NB4 (cell line): ENCODE measurements at regions not wholly inside any gene's neighbourhood (a gene's known extent, or its start where the extent isn't known, plus 50 kb on each side); places are given as distances from the start of the nearest gene placed in this dataset.
"Not testable (repeated sequence)": the region's sequence is repeated elsewhere in the genome, so short reads cannot be mapped to it uniquely, and the experiment has no call there.

ENCODE experiments used
- DNase-seq: peaks from one replicate; pipeline ENCODE4 v3.0.0; 2010; ENCODE audit warnings: low read depth
- H3K4me3 ChIP-seq: one replicate; pipeline ENCODE4 v1.5.1; 2011; ENCODE audit warnings: mild to moderate bottlenecking, low read depth, low read length, moderate library complexity
- MYC ChIP-seq: IDR thresholded peaks from 2 replicates; pipeline ENCODE4 v1.6.1; 2011; ENCODE audit warnings: low read depth, low read length
- POLR2A ChIP-seq: IDR thresholded peaks from 2 replicates; pipeline ENCODE4 v1.6.1; 2011; ENCODE audit warnings: mild to moderate bottlenecking; ENCODE audit not compliant: insufficient read length; ENCODE audit errors: extremely low read depth
- TF ChIP-seq, protein P1 (sequence below): IDR thresholded peaks from one replicate; pipeline ENCODE4 v1.5.1; 2012; ENCODE audit warnings: low read depth, low read length
- TF ChIP-seq, protein P2 (sequence below): IDR thresholded peaks from 2 replicates; pipeline ENCODE4 v1.6.1; 2011; ENCODE audit warnings: low read depth, low read length

DNA sequence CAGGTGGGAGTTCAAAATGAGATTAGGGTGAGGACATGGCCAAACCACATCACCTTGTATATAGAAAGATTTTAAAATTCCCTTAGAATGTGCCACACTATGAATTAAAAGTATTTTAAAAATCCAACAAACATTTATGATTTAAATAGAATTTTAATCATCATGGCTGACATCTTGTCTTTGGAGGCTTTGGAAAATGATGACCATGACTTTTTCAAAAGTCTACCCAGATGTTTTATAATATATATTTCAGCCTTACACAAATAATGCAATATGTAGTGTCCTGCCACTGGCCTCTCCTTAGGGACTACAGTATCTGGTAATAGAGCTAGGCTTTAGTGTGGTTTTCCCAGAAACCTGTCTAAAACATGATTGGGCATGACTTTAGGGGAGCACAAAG lies 1353.4 kb upstream of the GOT2 start:
- H3K4me3 ChIP-seq: no peak overlapping the region
- TF ChIP-seq POLR2A (no peak), MYC (no peak)
- TF ChIP-seq, protein P1, sequence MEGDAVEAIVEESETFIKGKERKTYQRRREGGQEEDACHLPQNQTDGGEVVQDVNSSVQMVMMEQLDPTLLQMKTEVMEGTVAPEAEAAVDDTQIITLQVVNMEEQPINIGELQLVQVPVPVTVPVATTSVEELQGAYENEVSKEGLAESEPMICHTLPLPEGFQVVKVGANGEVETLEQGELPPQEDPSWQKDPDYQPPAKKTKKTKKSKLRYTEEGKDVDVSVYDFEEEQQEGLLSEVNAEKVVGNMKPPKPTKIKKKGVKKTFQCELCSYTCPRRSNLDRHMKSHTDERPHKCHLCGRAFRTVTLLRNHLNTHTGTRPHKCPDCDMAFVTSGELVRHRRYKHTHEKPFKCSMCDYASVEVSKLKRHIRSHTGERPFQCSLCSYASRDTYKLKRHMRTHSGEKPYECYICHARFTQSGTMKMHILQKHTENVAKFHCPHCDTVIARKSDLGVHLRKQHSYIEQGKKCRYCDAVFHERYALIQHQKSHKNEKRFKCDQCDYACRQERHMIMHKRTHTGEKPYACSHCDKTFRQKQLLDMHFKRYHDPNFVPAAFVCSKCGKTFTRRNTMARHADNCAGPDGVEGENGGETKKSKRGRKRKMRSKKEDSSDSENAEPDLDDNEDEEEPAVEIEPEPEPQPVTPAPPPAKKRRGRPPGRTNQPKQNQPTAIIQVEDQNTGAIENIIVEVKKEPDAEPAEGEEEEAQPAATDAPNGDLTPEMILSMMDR: no peak
- TF ChIP-seq, protein P2, sequence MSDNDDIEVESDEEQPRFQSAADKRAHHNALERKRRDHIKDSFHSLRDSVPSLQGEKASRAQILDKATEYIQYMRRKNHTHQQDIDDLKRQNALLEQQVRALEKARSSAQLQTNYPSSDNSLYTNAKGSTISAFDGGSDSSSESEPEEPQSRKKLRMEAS: no peak
- DNase-seq: no peak

DNA sequence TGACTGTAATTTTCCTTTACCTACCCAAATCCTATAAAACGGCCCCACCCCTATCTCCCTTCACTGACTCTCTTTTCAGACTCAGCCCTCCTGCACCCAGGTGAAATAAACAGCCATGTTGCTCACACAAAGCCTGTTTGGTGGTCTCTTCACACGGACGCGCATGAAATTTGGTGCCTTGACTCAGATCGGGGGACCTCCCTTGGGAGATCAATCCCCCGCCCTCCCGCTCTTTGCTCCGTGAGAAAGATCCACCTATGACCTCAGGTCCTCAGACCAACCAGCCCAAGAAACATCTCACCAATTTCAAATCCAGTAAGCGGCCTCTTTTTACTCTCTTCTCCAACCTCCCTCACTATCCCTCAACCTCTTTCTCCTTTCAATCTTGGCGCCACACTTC lies 1344.7 kb upstream of the GOT2 start:
- not testable (repeated sequence) for DNase-seq, H3K4me3 ChIP-seq

DNA sequence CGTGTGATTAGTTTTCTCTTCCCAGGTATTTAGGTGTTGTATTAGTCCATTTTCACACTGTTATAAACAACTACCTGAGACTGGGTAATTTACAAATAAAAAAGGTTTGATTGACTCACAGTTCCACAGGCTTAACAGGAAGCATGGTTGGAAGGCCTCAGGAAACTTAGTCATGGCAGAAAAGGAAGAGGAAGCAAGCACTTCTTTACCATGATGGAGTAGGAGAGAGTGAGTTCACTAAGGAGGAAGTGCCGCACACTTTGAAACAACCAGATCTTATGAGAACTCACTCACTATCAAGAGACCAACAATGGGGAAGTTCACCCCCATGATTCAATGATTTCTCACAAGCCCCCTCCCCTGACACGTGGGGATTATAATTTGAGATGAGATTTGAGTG lies 1343.7 kb upstream of the GOT2 start:
- peak; percentile 11 for DNase-seq
- H3K4me3 ChIP-seq: no peak overlapping the region
- TF ChIP-seq, protein P2: no peak
- TF ChIP-seq, protein P1: no peak
- no peak for TF ChIP-seq MYC
- no peak for TF ChIP-seq POLR2A

DNA sequence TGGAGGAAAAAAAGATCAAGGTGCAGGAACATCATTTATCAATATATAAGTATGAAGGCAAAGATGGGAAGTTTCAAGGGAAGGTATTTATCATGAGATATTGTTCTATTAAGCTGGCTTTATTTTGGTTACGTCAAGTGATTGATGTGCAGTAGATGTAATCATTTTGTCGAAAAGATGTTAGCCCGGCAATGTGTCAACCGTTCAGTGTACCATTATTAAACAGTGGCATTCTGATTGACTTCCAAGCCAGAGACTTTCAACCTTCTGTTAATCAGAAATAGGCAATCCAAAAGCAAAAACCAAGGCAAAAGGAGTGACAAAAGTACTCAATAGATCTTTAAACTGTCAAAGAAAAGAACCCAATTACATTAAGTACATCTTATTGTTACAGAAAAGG lies 1340.3 kb upstream of the GOT2 start:
- no peak for DNase-seq
- H3K4me3 ChIP-seq: no peak overlapping the region
- TF ChIP-seq MYC: no peak
- TF ChIP-seq, protein P2: no peak
- TF ChIP-seq POLR2A: no peak
- TF ChIP-seq, protein P1: no peak

DNA sequence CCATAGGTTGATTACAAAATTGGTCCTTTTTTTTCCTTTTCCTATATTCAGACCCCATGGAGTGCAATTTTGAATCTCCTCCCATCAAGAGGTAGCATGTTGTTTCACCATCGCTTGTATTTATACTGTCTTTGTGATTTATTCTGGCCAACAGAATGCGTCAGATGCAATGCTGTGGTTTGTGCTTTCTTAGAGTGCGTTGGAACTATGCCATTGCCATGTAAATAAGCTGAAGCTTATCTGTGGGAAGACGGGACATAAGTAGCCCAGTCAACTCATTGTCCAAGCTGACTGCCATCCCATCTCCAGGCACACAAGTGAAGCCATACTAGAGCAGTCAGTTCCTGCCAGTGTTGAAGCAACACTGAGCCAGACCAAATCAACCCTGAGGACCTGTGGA lies 1339.3 kb upstream of the GOT2 start:
- no peak for DNase-seq
- TF ChIP-seq POLR2A: no peak
- TF ChIP-seq, protein P1: no peak
- TF ChIP-seq MYC: no peak
- H3K4me3 ChIP-seq: no peak overlapping the region

DNA sequence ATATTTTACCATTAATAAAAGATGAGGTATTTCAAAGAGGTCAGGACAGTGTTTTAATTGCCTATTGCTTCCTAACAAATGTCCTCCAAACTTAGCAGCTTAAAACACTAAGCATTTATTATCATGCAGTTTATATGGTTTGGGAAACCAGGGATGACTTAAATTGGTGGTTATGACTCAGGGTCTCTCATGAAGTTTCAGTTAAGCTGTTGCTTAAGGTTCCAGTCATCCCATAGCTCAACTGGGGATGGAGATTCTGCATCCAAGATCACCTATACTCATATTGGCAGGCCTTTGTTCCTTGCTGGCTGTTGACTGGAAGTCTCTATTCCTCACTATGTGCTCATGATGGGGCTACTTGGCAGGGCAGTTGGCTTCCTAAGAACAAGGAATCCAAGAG lies 1329.9 kb upstream of the GOT2 start:
- TF ChIP-seq, protein P2: no peak
- TF ChIP-seq, protein P1: no peak
- TF ChIP-seq MYC (no peak), POLR2A (no peak)
- no peak for DNase-seq
- no peak overlapping the region for H3K4me3 ChIP-seq

DNA sequence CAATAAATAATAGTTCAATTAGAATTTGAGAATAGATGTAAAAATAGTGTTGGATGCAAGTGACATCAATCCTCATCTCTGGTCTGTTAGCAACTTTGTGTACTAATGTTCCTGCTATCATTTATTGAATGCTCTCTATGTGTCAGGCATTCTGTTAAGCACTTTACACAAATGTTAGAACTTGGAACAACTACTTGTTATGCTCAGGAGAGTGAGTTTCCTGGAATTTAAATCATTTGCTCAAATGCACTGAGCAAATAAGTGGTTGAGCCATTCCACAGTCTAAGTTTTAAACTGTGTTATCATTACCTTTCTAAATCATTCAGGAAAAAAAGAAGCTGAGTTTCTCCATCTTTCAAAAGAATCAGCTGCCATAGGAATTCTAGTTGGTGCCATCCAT lies 1327.3 kb upstream of the GOT2 start:
- TF ChIP-seq, protein P1: no peak
- TF ChIP-seq, protein P2: no peak
- TF ChIP-seq POLR2A: no peak
- no peak for TF ChIP-seq MYC
- no peak overlapping the region for H3K4me3 ChIP-seq
- DNase-seq: no peak
